ENCODE measurements at regions not wholly inside any gene's neighbourhood (a gene's known extent, or its start where the extent isn't known, plus 50 kb on each side); places are given as distances from the start of the nearest gene placed in this dataset.

DNA sequence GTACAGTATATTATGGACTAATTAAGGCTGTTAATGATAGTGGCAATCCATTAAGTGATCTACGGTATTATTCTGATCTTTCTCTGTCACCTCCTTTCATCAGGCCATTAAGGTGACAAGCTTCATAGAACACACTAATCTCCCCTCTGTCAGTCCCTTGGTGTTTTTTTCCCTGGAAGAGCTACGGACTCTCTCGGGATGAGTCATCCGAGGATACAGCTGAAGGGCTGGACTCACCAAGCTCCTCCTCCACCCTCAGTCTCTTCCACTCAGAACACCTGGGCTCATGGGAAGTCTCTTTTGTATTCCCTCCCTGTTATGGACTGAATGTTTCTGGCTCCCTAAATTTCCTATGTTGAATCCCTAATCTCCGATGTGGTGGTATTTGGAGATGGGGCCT is 69.8 kb upstream of the PLXNA4 start:
- peaks cover 6% of the 10 kb centered on the region; the same call in 1 of the 2 replicates for H3K27me3 ChIP-seq (ENCODE audit: insufficient read depth, low read length)
- ATAC-seq (no peak), DNase-seq (ENCODE audit: low read depth, low spot score) (no peak)
- ChIA-PET CTCF (no interaction called here), POLR2A (no interaction called here), RAD21 (ENCODE audit: low non-redundant PET in 1 of 2, low total read pairs in 2 of 2, uncharacterized antibody in 2 of 2, unreplicated experiment in 2 of 2) (no interaction called here)
- H3K4me2 ChIP-seq (ENCODE audit: low read length): no peak overlapping the region
- no peaks in the 10 kb centered on the region for H3K9me2 ChIP-seq (ENCODE audit: insufficient read depth)
- TF ChIP-seq JUND (IDR thresholded peaks at IDR 0.05) (no peak), RAD21 (IDR thresholded peaks at IDR 0.05; ENCODE audit: low read depth) (no peak), ZNF274 (IDR thresholded peaks at IDR 0.05; ENCODE audit: low read depth, low read length) (no peak)
- TF ChIP-seq, protein P1, sequence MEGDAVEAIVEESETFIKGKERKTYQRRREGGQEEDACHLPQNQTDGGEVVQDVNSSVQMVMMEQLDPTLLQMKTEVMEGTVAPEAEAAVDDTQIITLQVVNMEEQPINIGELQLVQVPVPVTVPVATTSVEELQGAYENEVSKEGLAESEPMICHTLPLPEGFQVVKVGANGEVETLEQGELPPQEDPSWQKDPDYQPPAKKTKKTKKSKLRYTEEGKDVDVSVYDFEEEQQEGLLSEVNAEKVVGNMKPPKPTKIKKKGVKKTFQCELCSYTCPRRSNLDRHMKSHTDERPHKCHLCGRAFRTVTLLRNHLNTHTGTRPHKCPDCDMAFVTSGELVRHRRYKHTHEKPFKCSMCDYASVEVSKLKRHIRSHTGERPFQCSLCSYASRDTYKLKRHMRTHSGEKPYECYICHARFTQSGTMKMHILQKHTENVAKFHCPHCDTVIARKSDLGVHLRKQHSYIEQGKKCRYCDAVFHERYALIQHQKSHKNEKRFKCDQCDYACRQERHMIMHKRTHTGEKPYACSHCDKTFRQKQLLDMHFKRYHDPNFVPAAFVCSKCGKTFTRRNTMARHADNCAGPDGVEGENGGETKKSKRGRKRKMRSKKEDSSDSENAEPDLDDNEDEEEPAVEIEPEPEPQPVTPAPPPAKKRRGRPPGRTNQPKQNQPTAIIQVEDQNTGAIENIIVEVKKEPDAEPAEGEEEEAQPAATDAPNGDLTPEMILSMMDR (IDR thresholded peaks at IDR 0.05 in 2 of 3, conservative IDR thresholded peaks at IDR 0.05 in 1 of 3; ENCODE audit: borderline replicate concordance in 1 of 3, insufficient read depth in 1 of 3, low read depth in 2 of 3, low read length in 2 of 3): no peak
- intact Hi-C loops (cut with micrococcal nuclease): no loop called here
- no peak overlapping the region for H3K27ac ChIP-seq (ENCODE audit: low read depth, low read length)
- H3K79me2 ChIP-seq (ENCODE audit: insufficient read depth, low read length): no peaks in the 10 kb centered on the region
- H3K9ac ChIP-seq (ENCODE audit: low read length): no peak overlapping the region
- no peaks in the 10 kb centered on the region for H4K20me1 ChIP-seq (ENCODE audit: insufficient read depth)
- no peak overlapping the region for H3K4me3 ChIP-seq (replicated peaks in 1 of 2; ENCODE audit: low read depth in 1 of 2, low read length in 2 of 2)
- 0 out of 4 replicates have a peak, but pooled peaks cover 0 to 2% of the 10 kb centered on the region in 2 experiments for H3K4me1 ChIP-seq (ENCODE audit: control insufficient read depth in 1 of 2, insufficient read depth in 2 of 2, low read length in 2 of 2)
- no peaks in the 10 kb centered on the region for H3K9me3 ChIP-seq (ENCODE audit: control insufficient read depth in 1 of 2, insufficient read depth in 1 of 2, low read depth in 1 of 2, low read length in 2 of 2)
- no TSS peak for BruUV-seq (replicated peaks)
- no peaks in the 10 kb centered on the region for H3K36me3 ChIP-seq (ENCODE audit: control insufficient read depth in 1 of 2, insufficient read depth in 2 of 2, low read length in 2 of 2)
- H2AFZ ChIP-seq (ENCODE audit: low read depth, low read length, poor library complexity, severe bottlenecking): no peak overlapping the region

DNA sequence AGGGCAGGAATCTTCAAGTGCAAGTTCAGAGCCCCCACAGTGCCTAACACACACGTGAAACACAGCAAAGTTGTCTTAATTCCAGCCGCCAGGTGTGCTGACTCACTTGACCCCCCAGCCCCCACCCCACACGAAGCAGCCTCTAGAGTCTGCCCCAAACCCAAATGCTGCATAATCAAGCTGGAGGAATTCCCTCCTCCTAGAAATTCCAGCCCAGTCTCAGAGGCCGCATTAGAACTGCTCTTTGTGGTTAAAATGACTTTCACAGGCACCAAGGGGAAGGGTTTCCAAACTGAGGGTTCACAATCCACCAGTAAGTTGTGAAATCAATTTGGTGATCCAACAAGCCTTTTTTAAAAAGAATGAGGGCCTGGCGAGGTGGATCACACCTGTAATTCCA is 67.0 kb upstream of the PLXNA4 start:
- Histone ChIP-seq H3K4me3 (replicated peaks in 1 of 2; ENCODE audit: low read depth in 1 of 2, low read length in 2 of 2) (no peak overlapping the region), H3K9me3 (ENCODE audit: control insufficient read depth in 1 of 2, insufficient read depth in 1 of 2, low read depth in 1 of 2, low read length in 2 of 2) (no peaks in the 10 kb centered on the region), H3K9me2 (ENCODE audit: insufficient read depth) (no peaks in the 10 kb centered on the region), H3K9ac (ENCODE audit: low read length) (no peak overlapping the region), H4K20me1 (ENCODE audit: insufficient read depth) (no peaks in the 10 kb centered on the region), H3K4me1 (ENCODE audit: control insufficient read depth in 1 of 2, insufficient read depth in 2 of 2, low read length in 2 of 2) (no peaks in the 10 kb centered on the region), H3K4me2 (ENCODE audit: low read length) (no peak overlapping the region), H2AFZ (ENCODE audit: low read depth, low read length, poor library complexity, severe bottlenecking) (no peak overlapping the region), H3K27me3 (ENCODE audit: insufficient read depth, low read length) (0 out of 2 replicates have a peak, but pooled peaks cover 2% of the 10 kb centered on the region), H3K79me2 (ENCODE audit: insufficient read depth, low read length) (no peaks in the 10 kb centered on the region), H3K36me3 (ENCODE audit: control insufficient read depth in 1 of 2, insufficient read depth in 2 of 2, low read length in 2 of 2) (no peaks in the 10 kb centered on the region), H3K27ac (ENCODE audit: low read depth, low read length) (no peak overlapping the region)
- POLR2A ChIA-PET: no interaction called here
- ATAC-seq: no peak
- RAD21 ChIA-PET (ENCODE audit: low non-redundant PET in 1 of 2, low total read pairs in 2 of 2, uncharacterized antibody in 2 of 2, unreplicated experiment in 2 of 2): no interaction called here
- CTCF ChIA-PET: no interaction called here
- intact Hi-C loops (cut with micrococcal nuclease): no loop called here
- no peak for TF ChIP-seq YY1 (IDR thresholded peaks at IDR 0.05; ENCODE audit: extremely low read depth, insufficient replicate concordance, low read depth, low read length)
- BruUV-seq (replicated peaks): no TSS peak
- DNase-seq (ENCODE audit: low read depth, low spot score): no peak
